ENCODE measurements at regions not wholly inside any gene's neighbourhood (a gene's known extent, or its start where the extent isn't known, plus 50 kb on each side); places are given as distances from the start of the nearest gene placed in this dataset.

GRCh38 chr2:220684099-220684498, 888.0 kb downstream of the EPHA4 start:
- Histone ChIP-seq H3K27me3 (ENCODE audit: control insufficient read depth in 2 of 2, insufficient read depth in 2 of 2, low read length in 2 of 2) (no peaks in the 10 kb centered on the region), H3K27ac (ENCODE audit: low read depth, low read length) (no peak overlapping the region), H3K36me3 (ENCODE audit: control insufficient read depth in 2 of 3, insufficient read depth in 3 of 3, low read length in 3 of 3) (no peaks in the 10 kb centered on the region), H3K4me3 (ENCODE audit: low read length) (no peak overlapping the region), H3K4me1 (ENCODE audit: control insufficient read depth in 2 of 2, insufficient read depth in 2 of 2, low read length in 2 of 2) (no peaks in the 10 kb centered on the region), H3K9me3 (ENCODE audit: control insufficient read depth in 2 of 3, low read length in 3 of 3) (no peaks in the 10 kb centered on the region)
- Mint-ChIP-seq H3K4me1 (no peaks in the 10 kb centered on the region), H3K27me3 (peaks cover 2 to 36% (median 24%) of the 10 kb centered on the region in 5 donors), H3K4me3 (no peak overlapping the region), H3K9me3 (no peaks in the 10 kb centered on the region), H3K36me3 (no peaks in the 10 kb centered on the region), H3K27ac (no peak overlapping the region)
- no peak for DNase-seq
- ChIA-PET CTCF (no interaction called here), POLR2A (no interaction called here)
- intact Hi-C loops (cut with micrococcal nuclease), result no loop called here
- ATAC-seq, result no peak

DNA sequence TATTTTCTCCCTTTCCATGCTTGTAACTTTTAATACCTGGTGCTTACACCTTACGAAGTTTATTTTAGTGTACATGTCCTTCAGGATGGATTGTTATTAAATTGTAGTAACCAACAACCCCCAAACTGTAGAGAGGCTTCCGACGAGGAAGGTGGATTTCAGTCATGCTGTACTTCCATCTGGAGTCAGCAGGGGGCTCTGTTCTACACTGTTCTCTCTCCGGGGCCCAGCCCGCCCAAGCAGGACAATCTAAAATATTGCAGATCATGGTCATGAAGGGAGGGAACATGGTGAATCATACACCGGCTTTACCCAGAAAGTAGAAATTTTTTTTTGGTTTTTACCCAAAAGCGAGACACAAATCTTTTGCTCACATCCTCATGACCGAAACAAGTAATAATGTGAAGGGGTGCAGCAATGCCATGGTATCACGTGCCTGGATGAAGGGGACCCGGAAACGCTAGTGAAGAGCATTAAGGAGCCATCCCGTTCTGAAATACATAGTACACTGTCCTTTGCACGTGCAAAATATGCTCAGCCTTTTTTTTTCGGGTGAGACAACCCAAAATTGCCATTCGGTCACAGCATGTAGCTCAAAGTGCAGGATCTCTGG, 884.8 kb downstream of the EPHA4 start:
- no peaks in the 10 kb centered on the region for H3K9me3 ChIP-seq (ENCODE audit: control insufficient read depth in 2 of 3, low read length in 3 of 3)
- ChIA-PET POLR2A (no interaction called here), CTCF (interaction anchor here (0.6 to 1.3 kb wide), 2 partner anchors 704 to 886 kb away, joined by 3 read pairs; no protein-coding TSS in a partner anchor)
- ATAC-seq (peak; percentile 89), DNase-seq (peak; percentile 13 to 61 (median 50))
- H3K36me3 ChIP-seq (ENCODE audit: control insufficient read depth in 2 of 3, insufficient read depth in 3 of 3, low read length in 3 of 3), result no peaks in the 10 kb centered on the region
- H3K4me3 ChIP-seq (ENCODE audit: low read length), result no peak overlapping the region
- intact Hi-C loops (cut with micrococcal nuclease), result loop anchor here (1.0 to 5.0 kb wide), 4 partner anchors 833 to 1281 kb away; no protein-coding TSS in a partner anchor
- Mint-ChIP-seq H3K27me3 (peaks cover 2 to 35% (median 18%) of the 10 kb centered on the region in 5 donors), H3K4me3 (no peak overlapping the region), H3K27ac (no peak overlapping the region), H3K36me3 (no peaks in the 10 kb centered on the region), H3K9me3 (no peaks in the 10 kb centered on the region), H3K4me1 (no peaks in the 10 kb centered on the region)
- no peaks in the 10 kb centered on the region for H3K4me1 ChIP-seq (ENCODE audit: control insufficient read depth in 2 of 2, insufficient read depth in 2 of 2, low read length in 2 of 2)
- no peak overlapping the region for H3K27ac ChIP-seq (ENCODE audit: low read depth, low read length)
- no peaks in the 10 kb centered on the region for H3K27me3 ChIP-seq (ENCODE audit: control insufficient read depth in 2 of 2, insufficient read depth in 2 of 2, low read length in 2 of 2)

DNA sequence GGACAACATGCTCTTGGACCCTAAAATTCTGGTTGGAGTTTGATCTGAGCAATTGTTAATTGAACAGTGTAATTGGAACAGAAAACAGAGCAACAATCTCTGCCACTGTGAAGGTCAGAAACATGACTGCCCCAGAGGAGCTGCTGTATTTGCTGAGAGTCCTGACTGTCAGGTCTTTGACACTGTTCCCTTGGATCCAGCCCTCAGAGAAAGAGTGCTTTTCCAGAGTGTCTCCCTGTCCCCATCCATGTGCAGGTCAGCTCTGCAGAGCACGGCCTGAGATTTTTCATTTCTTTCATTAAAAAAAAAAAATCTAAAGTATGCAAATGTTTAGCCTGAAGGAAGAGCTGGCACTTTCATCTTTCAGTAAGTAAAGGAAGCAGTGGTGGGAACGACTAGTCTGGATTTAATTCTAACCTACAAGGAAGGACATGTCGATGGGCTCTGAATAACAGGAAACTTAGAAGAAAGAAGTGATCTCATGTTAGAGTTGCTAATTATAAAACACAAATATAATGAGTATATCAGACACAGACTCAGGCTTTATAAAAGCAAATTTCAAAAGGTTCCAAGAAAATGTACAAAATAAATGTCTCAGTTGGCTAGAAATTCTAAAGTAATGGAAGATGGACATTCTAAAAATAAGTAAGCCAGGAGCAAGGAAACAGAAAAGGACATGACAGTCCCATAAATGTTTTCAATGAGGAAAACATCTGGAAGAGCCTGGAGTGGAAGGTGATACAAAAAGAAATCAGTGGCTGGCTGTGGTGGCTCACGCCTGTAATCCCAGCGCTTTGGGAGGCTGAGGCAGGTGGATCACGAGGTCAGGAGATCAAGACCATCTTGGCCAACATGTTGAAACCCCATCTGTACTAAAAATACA, 876.5 kb downstream of the EPHA4 start:
- Mint-ChIP-seq H3K4me1 (no peaks in the 10 kb centered on the region), H3K4me3 (no peak overlapping the region), H3K27me3 (peaks cover 0 to 22% (median 11%) of the 10 kb centered on the region in 5 donors), H3K27ac (no peak overlapping the region), H3K9me3 (peaks cover 0 to under 1% (median 0%) of the 10 kb centered on the region in 11 donors), H3K36me3 (no peaks in the 10 kb centered on the region)
- ChIA-PET POLR2A (no interaction called here), CTCF (no interaction called here)
- H3K9me3 ChIP-seq (ENCODE audit: control insufficient read depth in 2 of 3, low read length in 3 of 3), result no peaks in the 10 kb centered on the region
- H3K27ac ChIP-seq (ENCODE audit: low read depth, low read length), result no peak overlapping the region
- no peaks in the 10 kb centered on the region for H3K4me1 ChIP-seq (ENCODE audit: control insufficient read depth in 2 of 2, insufficient read depth in 2 of 2, low read length in 2 of 2)
- intact Hi-C loops (cut with micrococcal nuclease), result no loop called here
- no peak overlapping the region for H3K4me3 ChIP-seq (ENCODE audit: low read length)
- no peaks in the 10 kb centered on the region for H3K27me3 ChIP-seq (ENCODE audit: control insufficient read depth in 2 of 2, insufficient read depth in 2 of 2, low read length in 2 of 2)
- ATAC-seq (no peak), DNase-seq (no peak)
- no peaks in the 10 kb centered on the region for H3K36me3 ChIP-seq (ENCODE audit: control insufficient read depth in 2 of 3, insufficient read depth in 3 of 3, low read length in 3 of 3)

GRCh38 chr2:220696280-220696669, 875.8 kb downstream of the EPHA4 start:
- no peaks in the 10 kb centered on the region for H3K4me1 Mint-ChIP-seq
- no peak overlapping the region for H3K4me3 ChIP-seq (ENCODE audit: low read length)
- no peaks in the 10 kb centered on the region for H3K36me3 ChIP-seq (ENCODE audit: control insufficient read depth in 2 of 3, insufficient read depth in 3 of 3, low read length in 3 of 3)
- H3K27ac ChIP-seq (ENCODE audit: low read depth, low read length), result no peak overlapping the region
- no peaks in the 10 kb centered on the region for H3K27me3 ChIP-seq (ENCODE audit: control insufficient read depth in 2 of 2, insufficient read depth in 2 of 2, low read length in 2 of 2)
- no peaks in the 10 kb centered on the region for H3K4me1 ChIP-seq (ENCODE audit: control insufficient read depth in 2 of 2, insufficient read depth in 2 of 2, low read length in 2 of 2)
- no peak overlapping the region for H3K27ac Mint-ChIP-seq
- H3K9me3 ChIP-seq (ENCODE audit: control insufficient read depth in 2 of 3, low read length in 3 of 3), result no peaks in the 10 kb centered on the region
- ATAC-seq (no peak), DNase-seq (no peak)
- no peaks in the 10 kb centered on the region for H3K36me3 Mint-ChIP-seq
- intact Hi-C loops (cut with micrococcal nuclease), result no loop called here
- peaks cover 0 to 6% (median under 1%) of the 10 kb centered on the region in 11 donors for H3K9me3 Mint-ChIP-seq
- H3K27me3 Mint-ChIP-seq, result peaks cover 0 to 22% (median 11%) of the 10 kb centered on the region in 5 donors
- H3K4me3 Mint-ChIP-seq, result no peak overlapping the region
- ChIA-PET POLR2A (no interaction called here), CTCF (no interaction called here)

- Histone ChIP-seq H3K27ac (ENCODE audit: low read depth, low read length) (no peak overlapping the region), H3K4me1 (ENCODE audit: control insufficient read depth in 2 of 2, insufficient read depth in 2 of 2, low read length in 2 of 2) (no peaks in the 10 kb centered on the region), H3K27me3 (ENCODE audit: control insufficient read depth in 2 of 2, insufficient read depth in 2 of 2, low read length in 2 of 2) (no peaks in the 10 kb centered on the region), H3K4me3 (ENCODE audit: low read length) (no peak overlapping the region), H3K36me3 (ENCODE audit: control insufficient read depth in 2 of 3, insufficient read depth in 3 of 3, low read length in 3 of 3) (no peaks in the 10 kb centered on the region), H3K9me3 (ENCODE audit: control insufficient read depth in 2 of 3, low read length in 3 of 3) (no peaks in the 10 kb centered on the region)
- ATAC-seq, result no peak
- Mint-ChIP-seq H3K9me3 (peaks cover 0 to 9% (median 2%) of the 10 kb centered on the region in 11 donors), H3K4me1 (no peaks in the 10 kb centered on the region), H3K36me3 (no peaks in the 10 kb centered on the region), H3K27ac (no peak overlapping the region), H3K27me3 (peaks cover 0 to 22% (median 11%) of the 10 kb centered on the region in 5 donors), H3K4me3 (no peak overlapping the region)
- ChIA-PET CTCF (no interaction called here), POLR2A (no interaction called here)
- intact Hi-C loops (cut with micrococcal nuclease), result no loop called here
- DNase-seq, result no peak
Measured at GRCh38 chr2:220697011-220697410, 875.1 kb downstream of the EPHA4 start.

- Histone ChIP-seq H3K36me3 (ENCODE audit: control insufficient read depth in 2 of 3, insufficient read depth in 3 of 3, low read length in 3 of 3) (no peaks in the 10 kb centered on the region), H3K27me3 (ENCODE audit: control insufficient read depth in 2 of 2, insufficient read depth in 2 of 2, low read length in 2 of 2) (no peaks in the 10 kb centered on the region), H3K4me3 (ENCODE audit: low read length) (no peak overlapping the region), H3K27ac (ENCODE audit: low read depth, low read length) (no peak overlapping the region), H3K9me3 (ENCODE audit: control insufficient read depth in 2 of 3, low read length in 3 of 3) (no peaks in the 10 kb centered on the region), H3K4me1 (ENCODE audit: control insufficient read depth in 2 of 2, insufficient read depth in 2 of 2, low read length in 2 of 2) (no peaks in the 10 kb centered on the region)
- ChIA-PET POLR2A (no interaction called here), CTCF (no interaction called here)
- Mint-ChIP-seq H3K36me3 (no peaks in the 10 kb centered on the region), H3K4me3 (no peak overlapping the region), H3K4me1 (no peaks in the 10 kb centered on the region), H3K27me3 (peaks cover 0 to 7% (median 0%) of the 10 kb centered on the region in 5 donors), H3K27ac (no peak overlapping the region), H3K9me3 (peaks cover 0 to 11% (median 2%) of the 10 kb centered on the region in 11 donors)
- DNase-seq (no peak), ATAC-seq (no peak)
- intact Hi-C loops (cut with micrococcal nuclease), result no loop called here
Measured at GRCh38 chr2:220701115-220701514, 871.0 kb downstream of the EPHA4 start.
